ENCODE measurements at regions not wholly inside any gene's neighbourhood (a gene's known extent, or its start where the extent isn't known, plus 50 kb on each side); places are given as distances from the start of the nearest gene placed in this dataset.
"Not testable (repeated sequence)": the region's sequence is repeated elsewhere in the genome, so short reads cannot be mapped to it uniquely, and the experiment has no call there.

DNA sequence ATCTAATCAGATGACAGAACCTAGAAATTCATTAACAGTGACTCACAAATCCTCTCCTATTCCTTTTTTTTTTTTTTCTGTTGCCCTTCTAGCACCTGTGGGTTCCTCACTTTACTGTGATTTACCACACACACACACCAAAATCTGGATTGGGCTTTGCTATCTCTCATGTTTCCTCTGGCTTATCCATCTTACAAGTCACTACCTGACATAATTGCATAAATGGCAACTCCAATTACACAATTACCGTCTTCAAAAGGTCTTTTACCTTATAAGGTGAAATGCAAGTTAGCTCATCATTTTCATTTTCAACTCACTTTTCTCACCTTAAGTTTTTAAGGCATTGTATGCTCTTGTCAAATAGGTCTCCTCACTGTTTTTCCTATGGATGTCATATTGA is 426.3 kb upstream of the MEF2C start:
- peak; percentile 25 for DNase-seq (ENCODE audit: low read depth)

DNA sequence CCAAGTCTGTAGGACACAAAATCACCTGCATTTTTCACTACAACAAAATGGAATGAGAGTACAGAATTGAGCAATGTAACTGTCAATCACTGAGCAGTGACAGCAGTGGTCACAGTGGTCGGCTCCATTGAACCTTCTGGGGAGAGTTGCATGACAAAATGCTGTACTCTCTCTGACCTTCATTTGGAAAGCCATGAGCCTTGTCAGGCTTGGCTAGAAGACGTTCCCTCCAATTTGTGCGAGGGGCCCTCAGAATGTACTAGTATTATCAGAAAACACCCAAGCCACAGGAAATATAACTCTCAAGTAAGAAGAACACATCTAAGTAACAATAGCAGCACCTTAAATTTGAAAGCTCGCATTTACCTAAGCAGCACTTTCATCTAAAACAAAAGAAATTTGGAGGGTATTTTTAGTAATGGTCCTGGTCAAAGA is 425.6 kb upstream of the MEF2C start:
- no peak for DNase-seq (ENCODE audit: low read depth)

DNA sequence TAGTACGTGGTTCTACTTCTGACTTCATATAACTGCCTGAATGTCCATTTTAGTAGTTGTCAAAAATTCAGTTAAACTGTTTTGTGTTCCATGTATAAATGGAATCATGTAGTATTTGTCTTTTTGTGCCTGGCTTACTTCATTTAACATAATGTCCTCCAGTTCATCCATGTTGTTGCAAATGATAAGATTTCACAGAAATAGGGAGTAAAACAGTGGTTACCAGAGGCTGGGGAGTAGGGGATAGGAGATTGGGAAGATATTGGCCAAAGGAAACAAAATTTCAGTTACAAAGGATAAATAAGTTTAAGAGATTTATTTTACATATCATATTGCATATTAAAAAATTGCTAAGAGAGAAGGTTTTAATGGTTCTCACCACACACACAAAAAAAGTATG is 425.0 kb upstream of the MEF2C start:
- no peak for DNase-seq (ENCODE audit: low read depth)

DNA sequence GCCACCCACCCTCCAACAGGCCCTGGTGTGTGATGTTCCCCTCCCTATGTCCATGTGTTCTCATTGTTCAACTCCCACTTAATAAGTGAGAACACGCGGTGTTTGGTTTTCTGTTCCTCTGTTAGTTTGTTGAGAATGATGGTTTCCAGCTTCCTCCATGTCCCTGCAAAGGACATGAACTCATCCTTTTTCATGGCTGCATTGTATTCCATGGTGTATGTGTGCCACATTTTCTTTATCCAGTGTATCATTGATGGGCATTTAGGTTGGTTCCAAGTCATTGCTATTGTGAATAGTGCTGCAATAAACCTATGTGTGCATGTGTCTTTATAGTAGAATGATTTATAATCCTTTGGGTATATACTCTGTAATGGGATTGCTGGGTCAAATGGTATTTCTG is 424.2 kb upstream of the MEF2C start:
- DNase-seq (ENCODE audit: low read depth), result not testable (repeated sequence)

DNA sequence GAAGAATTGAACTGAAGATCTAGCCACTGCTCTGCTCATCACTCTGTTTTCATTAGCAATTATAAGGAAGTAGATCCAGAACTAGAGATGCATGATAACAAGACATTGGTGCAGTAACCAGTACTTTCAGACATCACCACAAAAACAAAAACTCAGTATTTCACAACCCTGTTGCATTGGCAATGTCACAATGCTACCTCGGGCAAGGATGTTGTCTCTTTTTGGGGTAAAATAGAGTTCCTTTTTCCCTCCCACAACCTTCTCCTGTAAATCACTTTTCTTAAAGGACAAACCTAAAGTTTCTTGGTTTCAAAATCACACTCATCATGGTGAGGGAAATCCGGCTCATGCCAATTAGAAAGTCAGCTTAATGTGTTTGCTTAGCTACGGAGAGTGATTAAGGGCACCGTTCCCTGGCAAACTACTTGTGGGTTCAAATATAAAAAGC is 420.1 kb upstream of the MEF2C start:
- no peak for DNase-seq (ENCODE audit: low read depth)

DNA sequence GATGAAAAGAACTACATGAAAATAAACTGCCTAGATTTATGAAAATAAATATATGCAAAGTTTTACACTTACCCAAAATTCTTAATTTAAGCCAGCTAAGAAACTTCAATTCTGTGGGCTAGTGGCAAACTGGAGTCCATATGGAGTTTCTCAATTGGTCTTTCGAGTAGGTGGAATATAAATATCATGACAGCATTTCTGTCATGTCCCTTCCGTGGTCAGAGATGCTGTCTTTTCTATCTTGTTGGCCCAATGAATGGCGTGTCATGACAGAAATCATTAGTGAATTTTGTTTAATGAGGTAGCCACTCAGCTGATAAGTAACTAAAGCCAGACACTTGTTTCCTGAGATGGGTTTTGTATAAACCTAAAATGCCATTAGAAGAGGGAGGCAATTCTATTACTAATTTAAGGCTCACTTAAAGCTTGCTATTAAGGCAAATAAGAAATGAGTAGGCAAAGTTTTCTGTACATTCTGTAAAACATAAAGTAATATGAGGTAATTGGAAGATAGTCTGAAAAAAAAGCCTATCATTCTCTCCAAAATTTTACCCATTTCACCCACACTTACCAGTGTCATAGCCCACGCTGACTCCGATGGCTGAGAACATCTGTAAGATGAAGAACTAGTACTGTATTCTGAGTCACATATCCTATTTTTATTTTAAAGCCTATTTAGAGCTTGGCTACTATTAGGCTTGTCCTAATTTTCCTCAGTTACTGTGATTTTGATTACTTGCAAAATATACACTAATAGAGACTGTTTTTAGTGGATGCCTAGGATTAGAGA is 419.3 kb upstream of the MEF2C start:
- DNase-seq (ENCODE audit: low read depth), result no peak

DNA sequence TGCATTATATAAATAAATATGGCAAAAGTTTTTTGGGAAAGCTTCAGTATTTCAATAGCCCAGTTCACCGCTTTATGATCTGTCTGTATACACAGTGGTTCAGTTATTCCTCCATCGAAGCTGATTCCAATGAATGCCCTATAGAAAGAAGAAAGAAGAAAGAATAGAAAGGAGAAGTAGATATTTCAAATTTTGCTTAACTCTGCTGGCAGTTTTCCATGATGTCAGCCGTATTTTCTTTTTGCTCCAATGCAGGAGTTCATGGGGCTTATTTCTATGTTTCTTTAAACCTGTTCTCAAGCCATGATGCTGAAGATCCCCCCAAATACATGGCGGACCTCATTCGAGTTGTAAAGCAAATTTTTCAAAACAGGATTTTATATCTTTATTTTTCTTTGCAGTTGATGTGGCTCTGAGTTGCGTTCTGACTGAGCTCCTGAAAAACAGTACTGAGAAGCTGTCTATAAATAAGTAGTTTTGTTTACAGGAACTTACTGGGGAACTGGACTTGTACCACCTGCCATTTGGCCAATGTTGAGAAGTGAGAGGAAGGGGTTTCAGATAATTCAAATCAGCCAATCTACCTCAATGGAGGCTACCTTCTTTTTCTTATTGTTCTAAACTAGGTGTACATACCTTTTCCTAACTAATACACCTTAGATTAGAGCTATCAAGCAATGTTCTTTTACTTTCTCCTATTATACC is 418.5 kb upstream of the MEF2C start:
- no peak for DNase-seq (ENCODE audit: low read depth)

DNA sequence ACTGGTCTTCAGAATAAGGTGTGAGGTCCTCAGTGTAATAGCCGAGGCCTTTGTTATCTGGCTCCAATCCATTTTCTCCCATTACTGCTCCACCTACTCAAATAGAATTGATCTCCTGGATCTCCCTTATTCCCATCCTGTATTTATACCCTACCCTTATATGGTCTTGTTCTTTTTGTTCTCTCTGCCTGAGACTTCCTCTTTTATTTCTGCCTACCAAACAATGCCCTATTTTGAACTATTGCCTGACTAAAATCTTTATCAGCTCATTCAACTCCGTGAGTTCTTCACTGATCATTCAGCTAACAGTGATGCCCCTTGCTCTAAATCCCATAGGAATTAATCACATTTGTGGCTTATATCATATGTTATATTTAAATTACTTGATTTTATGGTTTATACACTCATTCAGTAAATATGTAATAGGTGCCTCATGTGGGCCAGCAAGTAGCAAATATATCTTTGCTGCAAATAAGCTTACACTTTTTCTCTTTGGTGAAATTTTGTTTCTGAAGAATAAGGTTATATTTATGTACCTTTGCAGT is 417.5 kb upstream of the MEF2C start:
- DNase-seq (ENCODE audit: low read depth), result no peak

DNA sequence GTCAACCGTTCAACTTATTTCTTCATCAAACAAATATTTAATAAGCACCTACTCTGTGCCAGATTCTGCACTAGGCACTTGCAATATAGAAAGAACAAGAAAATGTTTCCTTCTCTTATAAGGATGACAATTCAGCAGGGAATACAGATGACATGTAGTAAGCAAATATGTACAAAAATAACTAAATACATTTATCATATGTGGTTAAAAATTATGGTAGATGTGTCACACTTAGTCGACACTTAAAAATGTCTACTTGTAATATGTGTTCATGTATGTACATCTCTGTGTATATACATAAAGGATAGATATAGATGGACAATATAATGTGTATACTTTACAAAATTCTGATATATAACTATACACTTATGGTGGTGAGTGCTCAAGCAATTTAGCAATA is 417.0 kb upstream of the MEF2C start:
- DNase-seq (ENCODE audit: low read depth), result no peak

DNA sequence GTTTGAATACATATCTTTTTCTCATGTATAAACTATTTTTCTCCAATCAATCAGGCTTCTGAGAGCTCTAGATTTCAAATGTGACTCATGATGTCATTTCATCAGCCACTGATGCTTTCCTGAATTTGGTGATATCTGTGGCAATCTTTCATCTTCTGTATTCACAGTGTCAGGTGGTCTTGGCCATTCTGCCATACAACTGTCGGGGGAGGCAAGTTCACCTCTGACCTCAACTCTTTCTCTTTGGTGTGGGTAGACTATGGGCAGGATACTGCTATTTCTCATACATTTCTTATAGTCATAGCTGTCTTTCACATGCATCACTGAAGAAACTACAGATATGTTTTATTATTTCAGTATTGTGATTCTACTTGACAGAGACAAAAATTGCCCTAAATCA is 414.1 kb upstream of the MEF2C start:
- DNase-seq (ENCODE audit: low read depth), result no peak

DNA sequence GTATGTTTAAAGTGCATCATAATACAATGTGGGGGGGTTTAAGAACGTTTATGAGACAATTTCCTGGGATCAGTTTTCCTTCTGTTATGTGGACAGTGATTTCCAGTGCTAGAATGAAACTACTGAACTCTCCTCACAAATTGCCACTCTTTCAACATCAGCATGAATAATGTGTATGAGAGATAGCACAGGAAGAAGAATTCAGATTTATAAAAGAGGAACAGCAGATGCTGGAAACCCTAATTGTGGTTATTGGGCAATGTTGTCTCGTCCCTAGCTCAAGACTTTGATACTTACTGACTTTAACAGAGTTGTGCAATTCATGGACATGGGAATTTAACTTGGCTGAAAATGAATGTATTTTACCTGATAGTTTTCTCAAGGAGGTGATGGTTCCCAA is 410.8 kb upstream of the MEF2C start:
- no peak for DNase-seq (ENCODE audit: low read depth)

DNA sequence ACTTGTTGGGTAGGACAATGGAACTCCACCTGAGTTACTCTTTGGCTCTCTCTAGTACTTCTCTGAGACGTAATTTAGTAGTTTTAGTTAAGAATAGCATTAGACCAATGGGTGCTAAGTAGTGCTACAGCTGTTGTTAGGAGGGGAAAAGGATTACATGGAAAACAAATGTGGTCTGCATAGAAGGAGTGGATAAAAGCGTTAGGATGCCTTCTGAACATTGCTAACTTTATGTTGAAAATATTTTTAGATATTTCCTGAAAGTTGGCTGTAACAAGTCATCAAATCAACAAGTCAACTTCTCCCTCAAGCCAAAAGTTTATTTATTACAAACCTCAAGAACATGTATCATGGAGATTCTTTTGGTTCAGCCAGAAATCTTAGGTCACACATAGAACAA is 409.5 kb upstream of the MEF2C start:
- DNase-seq (ENCODE audit: low read depth), result no peak

DNA sequence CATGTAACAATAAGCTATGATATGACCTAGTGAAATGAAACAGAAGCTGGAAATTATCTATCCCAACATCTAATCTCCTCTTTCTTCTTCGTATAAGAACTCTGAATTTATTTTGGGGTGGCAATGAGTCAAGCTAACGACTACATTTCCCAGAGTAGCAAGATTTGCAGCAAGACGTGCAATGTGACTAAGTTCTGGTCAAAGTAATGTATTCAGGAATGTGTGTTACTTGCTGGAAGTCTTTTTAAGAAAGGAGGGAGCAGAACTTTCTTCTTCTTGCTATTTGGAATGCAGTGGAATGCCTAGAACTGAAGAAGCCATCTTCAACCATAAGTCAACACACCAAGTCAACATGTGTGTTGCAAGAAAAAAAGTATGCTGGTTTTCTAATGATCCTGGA is 406.6 kb upstream of the MEF2C start:
- peak; percentile 25 for DNase-seq (ENCODE audit: low read depth)

DNA sequence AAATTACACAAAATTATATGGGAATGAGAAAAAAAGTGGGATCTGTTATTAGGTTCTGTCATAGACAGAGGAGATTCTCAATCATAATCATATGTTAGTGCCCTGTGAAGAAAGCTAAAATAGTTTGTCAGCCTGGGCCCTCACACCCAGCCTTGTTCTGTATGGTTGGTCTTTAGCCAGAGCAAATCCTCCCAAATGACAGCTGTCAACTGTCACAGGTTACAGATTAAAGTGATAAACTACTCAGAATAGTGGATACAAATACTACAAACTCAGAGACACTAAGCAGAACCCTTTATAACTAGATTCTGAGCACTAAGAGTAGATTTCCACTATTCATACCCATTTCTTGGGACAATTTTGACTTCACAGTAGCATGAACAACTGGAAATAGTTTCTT is 405.0 kb upstream of the MEF2C start:
- DNase-seq (ENCODE audit: low read depth), result no peak

DNA sequence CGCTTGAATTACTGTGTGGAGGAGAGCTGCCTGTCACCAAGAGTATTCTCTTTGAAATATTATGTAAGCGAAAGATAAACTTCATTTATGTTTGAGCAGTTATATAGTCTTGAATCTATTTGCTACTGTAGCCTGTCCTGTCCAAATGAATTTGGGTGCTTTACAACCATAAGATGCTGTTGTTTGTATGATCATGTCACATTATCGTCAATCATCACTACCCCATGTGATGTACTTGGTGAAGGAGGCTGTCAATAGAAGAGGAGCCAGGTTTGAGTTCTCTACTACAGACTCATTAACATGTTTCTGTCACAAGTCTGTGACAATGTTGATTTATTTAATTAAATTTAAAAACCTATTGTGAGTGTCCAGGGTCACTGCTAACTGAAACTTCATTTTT is 403.3 kb upstream of the MEF2C start:
- no peak for DNase-seq (ENCODE audit: low read depth)

DNA sequence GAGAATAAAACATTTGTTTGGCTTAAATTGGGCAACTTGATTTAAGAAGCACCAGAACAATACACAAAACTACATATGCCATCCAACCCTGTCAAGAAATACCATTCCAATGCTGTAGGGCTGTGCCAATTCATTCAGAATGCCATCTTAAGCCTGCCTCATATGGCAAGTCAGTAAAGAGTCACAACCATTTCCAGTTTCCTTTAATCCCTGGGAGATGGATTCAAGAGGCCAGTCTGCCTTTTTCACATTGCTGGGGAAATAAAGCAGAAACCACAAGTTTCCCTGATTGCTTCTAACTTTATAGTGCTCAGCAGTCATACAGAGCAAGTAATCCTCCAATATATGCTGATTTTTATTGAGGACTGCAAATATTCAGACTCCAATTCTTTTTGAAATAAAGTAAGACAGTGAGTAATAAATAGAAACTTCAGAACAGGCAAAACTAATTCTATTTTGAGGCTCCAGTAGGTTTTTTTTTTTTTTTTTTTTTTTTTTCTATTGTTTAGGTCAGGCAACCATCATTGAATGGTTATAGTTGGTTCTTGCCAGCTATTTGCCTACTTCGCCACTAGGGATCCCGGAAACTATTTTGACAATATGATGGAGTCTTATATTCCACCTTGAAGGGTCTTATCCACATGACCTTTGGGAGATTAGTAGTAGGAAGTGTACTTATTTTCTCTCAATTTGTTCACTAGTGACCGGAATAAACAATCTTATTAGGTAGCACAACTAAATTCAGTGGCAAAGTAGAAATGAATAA is 400.9 kb upstream of the MEF2C start:
- no peak for DNase-seq (ENCODE audit: low read depth)

DNA sequence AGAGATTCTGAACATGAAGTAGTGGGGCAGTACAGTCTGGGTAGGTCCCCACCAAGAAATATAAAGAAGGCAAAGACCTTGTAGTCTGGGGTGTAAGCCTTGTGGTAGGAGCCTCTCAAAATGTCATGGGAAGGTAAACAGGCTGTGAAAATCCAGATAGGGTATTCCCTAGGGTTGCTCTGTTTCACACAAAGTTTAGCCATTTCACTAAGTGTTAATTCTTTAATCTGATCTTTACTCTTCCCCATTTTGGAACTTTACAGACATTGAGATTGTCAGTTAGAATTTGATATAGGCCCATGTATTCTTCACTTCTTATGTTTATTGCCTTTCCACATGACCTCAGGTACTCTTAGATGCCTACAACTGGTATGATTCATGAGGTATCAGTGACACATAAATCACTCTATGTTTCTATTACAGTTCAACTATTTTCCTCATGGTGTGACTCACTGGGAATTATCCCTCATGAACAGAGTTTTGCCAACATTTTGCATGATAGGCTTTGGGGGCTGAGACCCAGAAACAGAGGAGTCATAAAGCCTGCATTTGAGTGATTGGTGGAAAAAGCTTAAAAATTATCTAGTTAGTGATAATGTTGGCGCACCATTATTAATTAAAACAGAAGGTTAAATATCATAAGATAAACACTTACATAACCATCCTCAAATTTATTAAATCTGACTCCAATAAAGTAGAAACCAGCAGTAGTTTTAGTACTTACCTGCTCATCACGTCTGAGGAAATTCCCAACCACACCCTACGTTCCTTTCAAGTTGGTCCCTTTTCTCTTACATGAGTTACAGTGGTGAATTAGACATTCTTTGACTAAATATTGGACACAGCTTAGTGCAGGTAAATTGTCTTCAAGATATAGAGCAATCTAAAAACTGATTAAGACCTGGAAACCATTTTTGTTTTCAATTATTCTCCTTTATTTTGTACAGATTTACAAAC is 399.8 kb upstream of the MEF2C start:
- DNase-seq (ENCODE audit: low read depth), result peak; percentile 91

DNA sequence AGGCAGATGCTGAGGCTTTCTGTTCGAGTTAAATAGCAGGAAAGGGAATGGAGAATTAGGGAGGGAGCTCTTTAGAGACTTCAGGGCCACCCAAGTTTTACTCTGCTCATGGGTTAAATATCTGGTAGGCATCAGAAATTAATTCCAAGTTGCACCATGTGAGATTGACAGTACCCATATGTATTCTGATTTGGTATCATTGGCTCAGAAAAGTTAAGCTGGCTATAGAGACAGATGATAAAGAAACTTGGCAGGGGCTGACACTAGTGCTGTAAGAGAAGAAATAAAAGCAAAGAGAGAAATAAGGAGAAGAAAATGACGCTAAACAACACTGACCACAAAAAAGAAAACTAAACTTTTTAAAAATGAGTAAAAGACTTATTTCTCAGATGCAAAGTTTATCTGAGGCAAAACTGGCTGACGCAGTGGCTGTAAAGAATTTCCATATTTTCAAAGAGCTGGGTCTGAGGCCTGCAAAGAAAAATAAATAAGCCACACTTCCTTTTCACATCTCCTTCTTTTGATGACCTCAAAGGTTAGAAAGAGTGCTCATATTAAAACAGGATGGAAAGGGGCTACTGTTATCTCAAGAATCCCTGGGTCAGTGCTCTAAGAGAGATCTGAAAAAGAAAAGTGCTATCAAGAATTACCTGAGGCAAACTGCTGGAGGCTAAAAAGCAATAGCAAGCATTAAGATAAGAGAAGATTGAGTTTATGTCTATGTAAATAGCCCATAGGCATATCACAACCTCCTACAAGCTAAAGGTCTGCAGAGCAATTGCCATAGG is 399.0 kb upstream of the MEF2C start:
- no peak for DNase-seq (ENCODE audit: low read depth)

DNA sequence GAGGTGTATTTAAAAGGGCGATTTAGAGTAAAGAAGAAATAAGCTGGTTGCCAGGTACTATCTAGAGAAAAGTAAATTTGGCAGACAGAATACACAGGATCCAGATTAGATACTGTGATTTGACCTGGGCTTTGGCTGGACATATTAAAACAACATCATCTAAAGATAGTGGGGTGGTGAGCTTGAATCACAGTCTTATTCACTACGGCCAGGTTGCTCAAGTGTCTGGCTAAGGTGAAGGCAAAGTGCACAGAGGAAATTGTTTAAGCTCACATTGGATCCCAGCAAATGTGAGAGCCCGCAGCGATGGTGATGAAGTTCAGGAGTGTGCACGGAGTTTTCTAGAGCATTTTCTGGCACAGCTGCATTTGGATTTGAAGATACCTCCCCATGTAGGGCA is 398.2 kb upstream of the MEF2C start:
- DNase-seq (ENCODE audit: low read depth), result no peak

All from HT1080 (cell line).